Stromal cell of bone marrow (primary cell): ENCODE measurements at regions not wholly inside any gene's neighbourhood (a gene's known extent, or its start where the extent isn't known, plus 50 kb on each side); places are given as distances from the start of the nearest gene placed in this dataset.
"Not testable (repeated sequence)": the region's sequence is repeated elsewhere in the genome, so short reads cannot be mapped to it uniquely, and the experiment has no call there.

Source experiments
- DNase-seq: peaks from one replicate; pipeline ENCODE4 v3.0.0-alpha.2; 2012; ENCODE audit warnings: low read depth

- DNase-seq: no peak
Observed at GRCh38 chr3:18625085-18625484, 199.9 kb upstream of the SATB1 start.

- no peak for DNase-seq
Observed at GRCh38 chr3:18623220-18623619, 198.1 kb upstream of the SATB1 start.

DNA sequence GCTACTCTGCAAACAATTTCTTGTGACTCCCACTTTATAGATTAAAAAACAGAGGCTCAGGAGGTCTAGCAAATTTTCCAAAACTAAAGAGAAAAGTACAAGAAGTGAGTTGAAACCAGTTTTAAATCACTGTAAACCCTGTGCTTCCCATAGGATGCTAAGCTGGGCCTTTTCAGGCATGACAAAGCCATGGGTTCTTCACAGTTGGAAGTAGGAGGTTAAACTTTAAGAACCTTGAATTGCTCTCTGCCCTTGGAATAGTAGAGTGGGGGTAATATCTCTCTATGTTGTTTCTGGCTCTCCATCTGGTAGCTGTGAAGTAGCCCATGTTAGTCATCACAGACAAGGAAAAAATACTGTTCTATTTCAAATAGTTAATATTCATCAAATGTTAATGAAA lies 193.6 kb upstream of the SATB1 start:
- no peak for DNase-seq

- DNase-seq: no peak
Observed at GRCh38 chr3:18611991-18612390, 186.9 kb upstream of the SATB1 start.

DNA sequence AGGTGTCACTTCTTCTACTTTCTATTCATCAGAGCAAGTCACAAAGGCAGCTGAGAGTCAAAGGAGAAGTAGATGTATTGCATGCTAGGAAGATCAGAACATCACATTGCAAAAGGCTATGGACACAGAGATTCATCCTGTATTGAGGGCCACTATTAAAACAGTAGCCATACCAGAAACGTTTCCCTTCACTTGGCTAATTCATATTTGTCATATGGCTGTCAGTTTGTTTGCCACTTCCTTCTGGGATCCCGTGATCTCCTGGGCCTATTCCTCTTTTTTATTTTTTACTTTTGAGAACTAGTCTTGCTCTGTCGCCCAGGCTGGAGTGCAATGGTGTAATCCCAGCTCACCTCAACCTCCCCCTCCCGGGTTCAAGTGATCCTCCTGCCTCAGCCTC lies 184.0 kb upstream of the SATB1 start:
- no peak for DNase-seq

GRCh38 chr3:18597919-18598318 lies 172.8 kb upstream of the SATB1 start:
- no peak for DNase-seq

DNA sequence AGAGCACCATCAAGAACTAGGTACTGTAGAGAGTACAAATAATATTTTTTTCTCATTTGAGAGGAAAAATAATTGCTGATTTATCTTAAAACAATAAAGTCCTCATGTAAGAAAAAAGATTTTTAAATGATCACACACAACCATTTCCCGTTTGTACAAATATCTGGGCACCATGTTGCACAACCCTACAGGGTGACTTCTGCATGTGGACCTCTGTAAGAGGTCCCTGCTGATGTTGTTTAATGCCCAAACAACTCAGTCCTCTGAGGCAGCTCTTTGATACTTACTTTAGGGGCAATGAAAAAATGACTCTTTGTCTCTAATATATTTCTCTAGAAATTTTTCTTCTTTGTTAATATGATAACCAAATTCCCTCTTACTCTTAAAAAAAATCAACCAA lies 168.1 kb upstream of the SATB1 start:
- no peak for DNase-seq

DNA sequence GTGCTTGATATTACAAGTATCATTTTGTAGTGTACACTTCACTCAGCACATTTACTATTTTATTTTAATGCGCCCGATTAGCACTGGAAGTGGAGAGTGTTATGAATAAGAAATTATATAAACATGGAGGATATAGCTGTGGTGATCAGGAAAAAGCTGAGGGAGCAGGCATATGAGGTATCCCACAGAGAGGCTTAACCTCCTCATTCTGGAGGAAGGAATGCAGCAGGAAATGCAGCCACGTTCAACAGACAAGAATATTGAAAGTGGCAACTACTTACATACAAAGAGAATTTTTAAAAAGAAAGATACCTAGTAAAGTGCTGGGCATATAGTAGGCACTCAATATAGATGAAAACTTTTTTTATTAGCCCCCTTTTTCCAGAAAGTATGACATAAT lies 166.0 kb upstream of the SATB1 start:
- DNase-seq: no peak

GRCh38 chr3:18586076-18586475 lies 160.9 kb upstream of the SATB1 start:
- no peak for DNase-seq

DNA sequence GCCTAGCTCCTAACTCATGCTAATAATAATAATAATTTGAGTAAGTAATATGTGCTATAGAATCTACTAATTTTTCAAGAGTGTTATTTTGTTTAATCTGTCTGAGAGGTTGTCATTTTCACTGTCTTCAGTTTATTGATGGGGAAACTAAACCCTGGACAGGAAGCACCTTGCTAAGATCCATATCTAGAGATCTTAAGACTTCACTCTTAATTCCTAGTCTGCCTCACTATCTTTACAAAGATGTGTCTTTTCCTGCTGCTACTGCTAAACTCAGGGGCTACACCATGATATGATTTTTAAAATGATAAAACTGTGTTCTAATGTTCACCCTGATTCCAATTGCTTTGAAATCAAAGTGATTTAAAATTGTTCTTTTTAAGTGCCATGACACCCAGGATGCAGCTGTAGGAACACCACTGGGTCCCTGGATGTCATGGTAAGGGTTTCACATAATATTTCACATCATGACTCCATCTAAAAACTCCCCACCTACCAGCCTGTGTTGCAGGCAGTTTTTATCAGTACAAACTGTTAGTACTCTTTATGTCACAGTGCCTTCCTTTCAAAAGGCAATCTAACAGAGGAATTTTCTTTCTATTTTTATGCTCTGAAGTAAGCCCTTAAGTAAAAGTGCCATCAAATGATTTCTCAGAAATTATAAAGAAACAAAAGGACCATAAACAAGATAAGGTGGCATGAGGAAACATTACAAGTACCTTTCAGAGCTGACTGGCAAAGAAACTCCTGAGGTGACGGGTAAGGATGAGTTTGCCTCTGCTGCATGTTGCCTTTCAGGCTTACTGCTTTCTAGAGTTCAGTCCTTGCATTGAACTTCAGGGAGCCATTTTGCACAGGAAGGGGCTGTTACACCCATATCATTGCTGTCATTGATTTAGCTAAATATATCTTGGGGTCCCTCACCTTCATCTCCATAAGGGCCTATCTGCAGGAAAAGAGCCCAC lies 160.1 kb upstream of the SATB1 start:
- no peak for DNase-seq

DNA sequence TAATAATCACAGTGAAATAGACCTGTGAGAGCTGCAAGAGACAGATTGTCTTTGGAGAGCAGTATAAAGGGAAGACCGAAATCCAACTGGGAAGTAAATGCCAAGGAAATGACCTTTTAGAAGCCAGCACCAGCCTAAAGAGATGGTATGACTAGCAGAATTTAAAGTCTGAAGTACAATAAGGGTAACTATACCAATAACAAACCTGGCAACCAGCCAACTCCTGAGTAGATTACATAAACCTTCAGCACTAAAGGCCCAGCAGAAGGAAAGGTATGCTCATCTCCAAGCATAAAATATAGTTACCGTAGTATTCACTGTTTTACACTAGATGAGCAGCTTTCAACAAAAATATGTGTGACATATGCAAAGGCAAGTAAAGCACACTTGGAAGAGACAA lies 155.1 kb upstream of the SATB1 start:
- DNase-seq: no peak

DNA sequence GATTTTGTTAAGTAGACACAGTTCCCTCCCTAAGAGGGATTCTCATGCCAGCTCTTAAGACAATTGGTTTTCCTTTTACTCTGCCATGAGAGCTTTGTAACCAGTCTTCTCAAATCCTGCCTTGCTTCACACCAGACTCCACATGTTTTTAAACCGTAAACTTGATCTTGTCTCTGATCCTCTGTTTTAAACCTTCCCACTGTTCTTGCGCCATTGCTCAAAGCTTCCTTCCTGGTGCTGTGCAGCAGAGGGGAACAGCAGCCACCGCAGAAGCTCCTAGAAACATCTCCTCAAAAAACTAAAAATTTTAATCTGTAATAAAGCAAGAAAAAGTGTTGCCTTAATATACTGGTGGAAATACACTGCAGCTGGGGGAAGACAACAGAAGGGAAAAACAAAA lies 154.5 kb upstream of the SATB1 start:
- no peak for DNase-seq

DNA sequence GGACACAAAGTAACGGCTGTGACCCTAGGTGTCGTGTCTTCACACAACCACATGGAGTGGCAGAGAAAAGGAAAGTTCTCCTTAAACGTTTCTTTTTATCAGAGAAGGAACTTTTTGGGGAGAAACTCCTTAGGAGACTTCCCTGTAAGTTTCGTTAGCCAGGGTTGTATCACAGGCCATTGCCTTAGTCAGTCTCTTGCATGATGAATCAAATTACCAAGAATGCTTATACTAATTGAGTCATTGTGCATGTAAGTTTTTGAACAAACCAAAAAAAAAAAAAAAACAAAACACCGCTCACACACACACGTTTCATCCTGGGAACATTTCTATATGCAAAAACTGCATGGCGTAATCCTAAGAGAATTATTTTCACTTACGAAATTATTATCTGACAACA lies 150.4 kb upstream of the SATB1 start:
- no peak for DNase-seq

DNA sequence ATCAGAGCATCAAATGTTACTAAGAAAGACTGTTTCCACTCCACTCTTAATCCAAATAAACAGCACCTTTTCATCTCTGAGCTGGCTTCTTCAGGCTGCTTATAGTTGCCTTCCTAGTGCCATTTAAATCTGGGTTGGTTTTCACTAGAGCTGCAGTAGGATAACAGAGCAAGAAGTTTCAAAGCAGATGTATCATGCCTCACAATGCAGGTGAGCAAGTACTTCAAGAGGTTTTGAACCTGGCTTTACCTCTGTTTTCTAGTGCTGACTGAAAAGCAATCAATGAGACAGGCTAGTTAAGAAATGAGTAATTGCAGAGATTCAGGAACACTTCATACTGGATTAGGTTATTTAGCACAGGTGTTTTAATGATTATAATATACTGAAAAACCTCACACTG lies 147.7 kb upstream of the SATB1 start:
- DNase-seq: no peak

GRCh38 chr3:18567293-18567692 lies 142.2 kb upstream of the SATB1 start:
- DNase-seq: no peak

DNA sequence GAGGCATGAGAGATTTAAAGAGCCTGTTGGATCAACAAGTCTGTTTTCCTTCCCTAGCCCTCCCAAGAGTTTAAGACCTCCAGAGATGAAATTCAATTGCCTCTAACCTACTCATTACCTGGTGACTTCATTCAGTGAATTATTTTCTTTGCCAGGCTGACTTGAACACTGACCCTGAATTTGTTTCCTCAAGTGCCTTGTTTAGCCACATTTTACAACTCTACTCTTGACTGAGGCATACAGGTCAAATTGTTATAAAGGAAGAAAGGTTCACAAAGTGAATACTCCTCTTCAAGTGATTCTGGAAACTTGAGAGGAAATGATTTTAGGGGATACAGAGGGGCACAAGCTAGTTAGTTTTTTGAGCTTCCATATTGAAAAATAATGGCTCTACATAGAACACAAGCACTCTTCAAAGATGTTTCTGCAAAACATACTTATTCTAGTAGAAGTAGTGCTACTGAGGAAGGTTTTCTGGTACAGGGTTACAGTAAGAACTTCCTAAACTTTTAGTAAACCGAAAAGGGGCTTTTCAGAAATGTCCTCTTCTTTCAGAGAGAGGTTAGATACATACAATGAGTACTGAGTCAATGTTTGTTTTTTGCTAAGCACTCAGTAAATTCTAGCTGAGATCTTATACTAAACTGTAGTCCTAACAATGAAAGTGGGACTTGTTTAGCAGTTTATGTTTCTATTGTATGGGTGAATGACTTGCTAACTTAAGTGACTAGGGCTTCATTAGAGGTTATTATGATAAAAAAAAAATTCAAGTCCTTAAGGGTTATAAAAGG lies 137.4 kb upstream of the SATB1 start:
- DNase-seq: no peak

DNA sequence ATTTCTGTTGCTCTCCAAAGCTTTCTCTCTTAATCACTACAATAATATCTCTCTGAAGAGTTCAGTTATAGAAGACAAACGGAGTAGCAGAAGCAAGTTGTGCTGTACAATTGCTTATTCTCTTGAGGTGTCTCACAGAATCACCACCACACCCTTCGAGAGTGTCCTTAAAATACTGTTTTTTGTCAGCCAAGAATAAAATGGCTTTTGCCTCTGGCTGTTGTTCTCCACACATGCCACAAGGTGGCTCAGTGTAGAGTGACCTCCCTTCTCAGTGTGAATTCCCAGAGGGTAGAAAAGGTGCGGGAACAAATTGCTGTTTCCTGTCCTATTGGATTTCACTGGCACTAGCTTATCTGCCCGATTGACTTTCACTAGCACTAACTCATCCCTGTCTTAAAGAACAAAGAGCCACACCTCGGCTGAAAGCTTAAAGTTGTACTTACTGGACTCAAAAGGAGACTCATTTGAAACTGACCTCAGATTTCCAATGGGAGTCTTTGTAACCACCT lies 134.2 kb upstream of the SATB1 start:
- DNase-seq: no peak

GRCh38 chr3:18558507-18558906 lies 133.4 kb upstream of the SATB1 start:
- DNase-seq: no peak

DNA sequence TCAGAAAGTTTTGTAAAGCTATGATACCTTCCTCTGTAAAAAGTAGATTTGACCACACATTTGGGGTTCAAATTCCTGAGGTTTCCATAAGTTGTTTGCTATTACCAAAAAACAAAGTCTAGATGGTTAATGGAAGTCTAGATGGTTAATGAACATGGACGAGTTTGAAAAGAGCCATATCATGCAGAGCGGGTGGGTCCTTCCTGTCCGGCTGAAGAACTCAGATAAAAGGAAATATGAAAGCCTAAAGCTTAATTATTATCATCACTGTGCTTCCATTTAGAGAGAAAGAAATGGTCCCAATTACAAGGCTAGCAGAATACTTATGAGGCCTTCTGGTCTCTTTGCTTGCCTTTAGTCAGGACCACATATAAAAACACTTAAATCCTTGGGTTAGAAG lies 132.1 kb upstream of the SATB1 start:
- DNase-seq: no peak

GRCh38 chr3:18556503-18557135 lies 131.5 kb upstream of the SATB1 start:
- DNase-seq: no peak

- no peak for DNase-seq
Observed at GRCh38 chr3:18556001-18556408, 130.9 kb upstream of the SATB1 start.

GRCh38 chr3:18552579-18553105 lies 127.5 kb upstream of the SATB1 start:
- not testable (repeated sequence) for DNase-seq
